ENCODE measurements at regions not wholly inside any gene's neighbourhood (a gene's known extent, or its start where the extent isn't known, plus 50 kb on each side); places are given as distances from the start of the nearest gene placed in this dataset.

DNA sequence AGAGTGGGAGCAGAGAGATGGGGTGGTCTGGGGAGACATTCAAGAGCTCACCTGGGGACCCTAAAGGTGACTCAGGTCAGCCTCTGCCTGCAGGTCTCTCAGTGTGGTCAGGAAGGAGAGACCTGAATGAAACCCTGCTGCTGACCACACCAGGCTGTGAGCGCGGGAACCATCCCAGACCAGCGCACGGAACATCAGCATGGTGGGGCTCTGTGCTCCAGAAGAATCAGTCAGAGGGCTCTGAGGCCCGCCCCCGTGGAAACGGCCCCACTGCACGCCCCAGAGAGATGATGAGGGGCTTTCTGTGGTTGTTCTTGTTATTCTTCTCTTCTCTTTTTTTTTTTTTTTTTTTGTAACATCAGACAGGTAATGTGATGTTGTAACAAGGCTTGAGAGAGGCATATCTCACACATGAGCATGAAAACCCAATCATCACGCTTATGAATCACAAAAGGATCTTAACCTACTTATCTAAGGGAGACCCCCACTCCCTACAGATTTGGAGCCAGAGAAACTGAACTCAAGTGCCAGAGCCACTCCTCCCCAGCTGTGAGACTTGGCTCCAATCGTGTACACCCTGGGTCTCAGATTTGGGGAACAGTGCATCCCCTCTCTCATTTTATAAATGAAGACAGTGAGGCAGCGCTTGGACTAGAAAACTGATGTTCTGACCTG is 302.2 kb downstream of the EIPR1 start:
- Histone ChIP-seq H3K36me3 (ENCODE audit: insufficient read depth, low read length) (no peaks in the 10 kb centered on the region), H3K4me1 (ENCODE audit: insufficient read depth, low read length) (no peaks in the 10 kb centered on the region), H3K27me3 (ENCODE audit: control insufficient read depth in 1 of 2, insufficient read depth in 2 of 2, low read length in 2 of 2) (no peaks in the 10 kb centered on the region), H3K27ac (ENCODE audit: low read depth, low read length) (no peak overlapping the region), H3K9ac (ENCODE audit: low read length) (no peak overlapping the region), H3K9me3 (ENCODE audit: low read length) (no peaks in the 10 kb centered on the region), H3K4me3 (ENCODE audit: low read depth in 1 of 2, low read length in 2 of 2) (no peak overlapping the region)

DNA sequence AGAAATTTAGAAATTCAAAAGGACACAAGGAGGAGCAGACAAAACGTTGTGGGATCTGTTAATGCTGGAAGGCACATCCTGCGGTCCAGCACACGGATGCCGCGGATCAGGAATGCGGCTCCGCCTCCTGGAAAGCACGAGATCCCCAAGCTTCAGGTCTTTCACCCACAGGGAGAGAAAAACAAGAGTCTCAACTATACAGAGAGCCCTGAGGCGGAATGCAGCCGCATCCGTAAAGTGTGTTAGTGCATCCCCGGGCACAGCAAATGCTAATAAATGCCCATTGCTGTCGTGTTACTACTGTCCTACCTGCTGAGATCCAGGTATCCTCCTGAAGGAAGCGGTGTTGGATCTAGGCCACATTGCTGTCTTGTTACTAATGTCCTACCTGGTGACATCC is 303.9 kb downstream of the EIPR1 start:
- H3K27ac ChIP-seq (ENCODE audit: low read depth, low read length), result no peak overlapping the region
- H3K9ac ChIP-seq (ENCODE audit: low read length), result no peak overlapping the region
- H3K27me3 ChIP-seq (ENCODE audit: control insufficient read depth in 1 of 2, insufficient read depth in 2 of 2, low read length in 2 of 2), result no peaks in the 10 kb centered on the region
- no peaks in the 10 kb centered on the region for H3K36me3 ChIP-seq (ENCODE audit: insufficient read depth, low read length)
- no peak overlapping the region for H3K4me3 ChIP-seq (ENCODE audit: low read depth in 1 of 2, low read length in 2 of 2)
- no peaks in the 10 kb centered on the region for H3K4me1 ChIP-seq (ENCODE audit: insufficient read depth, low read length)
- H3K9me3 ChIP-seq (ENCODE audit: low read length), result no peaks in the 10 kb centered on the region

DNA sequence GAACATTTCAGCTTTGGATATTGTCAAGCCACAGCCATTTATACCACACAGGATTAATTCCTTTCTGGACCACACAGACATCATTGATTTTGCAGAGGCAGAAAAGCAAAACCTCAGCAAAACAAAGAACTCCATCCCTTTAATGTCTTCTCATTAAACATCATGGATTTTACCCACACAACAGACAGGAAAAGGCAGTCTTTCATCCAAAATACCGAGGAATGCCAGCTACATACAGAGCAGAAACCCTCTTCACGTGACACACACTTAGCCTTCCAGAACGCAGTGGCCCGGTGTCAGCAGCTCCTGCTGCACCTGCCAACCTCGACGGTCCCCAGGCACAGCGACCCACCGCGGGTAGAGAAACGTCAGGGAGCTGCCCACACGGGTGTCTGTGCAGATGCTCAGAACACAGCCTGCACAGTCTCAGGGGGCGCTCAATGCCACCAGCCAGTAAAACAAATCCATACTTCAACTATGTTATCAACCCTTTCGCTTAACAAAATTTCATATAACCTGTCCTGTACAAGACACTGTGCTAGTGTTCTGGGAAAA is 304.5 kb downstream of the EIPR1 start:
- H3K36me3 ChIP-seq (ENCODE audit: insufficient read depth, low read length), result no peaks in the 10 kb centered on the region

GRCh38 chr2:3071685-3072263 is 305.8 kb downstream of the EIPR1 start:
- Histone ChIP-seq H3K9ac (ENCODE audit: low read length) (no peak overlapping the region), H3K4me3 (ENCODE audit: low read depth in 1 of 2, low read length in 2 of 2) (no peak overlapping the region), H3K27me3 (ENCODE audit: control insufficient read depth in 1 of 2, insufficient read depth in 2 of 2, low read length in 2 of 2) (no peaks in the 10 kb centered on the region), H3K4me1 (ENCODE audit: insufficient read depth, low read length) (no peaks in the 10 kb centered on the region), H3K9me3 (ENCODE audit: low read length) (no peaks in the 10 kb centered on the region), H3K27ac (ENCODE audit: low read depth, low read length) (no peak overlapping the region), H3K36me3 (ENCODE audit: insufficient read depth, low read length) (no peaks in the 10 kb centered on the region)

More for the DNA sequence above, 304.5 kb downstream of the EIPR1 start:
- H3K4me1 ChIP-seq (ENCODE audit: insufficient read depth, low read length), result no peaks in the 10 kb centered on the region
- no peaks in the 10 kb centered on the region for H3K9me3 ChIP-seq (ENCODE audit: low read length)
- no peaks in the 10 kb centered on the region for H3K27me3 ChIP-seq (ENCODE audit: control insufficient read depth in 1 of 2, insufficient read depth in 2 of 2, low read length in 2 of 2)
- H3K9ac ChIP-seq (ENCODE audit: low read length), result no peak overlapping the region
- H3K4me3 ChIP-seq (ENCODE audit: low read depth in 1 of 2, low read length in 2 of 2), result no peak overlapping the region
- no peak overlapping the region for H3K27ac ChIP-seq (ENCODE audit: low read depth, low read length)

DNA sequence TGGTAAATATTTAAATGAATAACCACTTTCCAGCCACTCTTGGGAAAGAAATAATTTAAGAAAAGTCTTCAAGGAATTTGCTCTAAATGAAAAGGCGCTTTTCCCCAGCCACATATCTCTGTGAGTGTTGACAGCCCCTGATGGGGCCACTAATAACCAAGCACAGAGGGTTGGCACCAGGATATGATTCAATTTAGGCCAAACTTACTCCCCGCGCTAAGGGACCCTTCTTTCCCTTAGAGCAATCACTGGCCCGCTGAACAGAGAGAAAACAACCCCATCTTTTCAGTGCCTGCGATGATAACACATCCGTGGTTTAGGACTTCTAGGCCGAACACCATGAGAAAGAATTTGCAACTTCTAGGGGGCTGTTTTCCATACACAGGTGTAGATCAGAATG is 310.8 kb downstream of the EIPR1 start:
- Histone ChIP-seq H3K27ac (ENCODE audit: low read depth, low read length) (no peak overlapping the region), H3K9me3 (ENCODE audit: low read length) (no peaks in the 10 kb centered on the region), H3K4me3 (ENCODE audit: low read depth in 1 of 2, low read length in 2 of 2) (no peak overlapping the region), H3K36me3 (ENCODE audit: insufficient read depth, low read length) (no peaks in the 10 kb centered on the region), H3K4me1 (ENCODE audit: insufficient read depth, low read length) (no peaks in the 10 kb centered on the region), H3K9ac (ENCODE audit: low read length) (no peak overlapping the region), H3K27me3 (ENCODE audit: control insufficient read depth in 1 of 2, insufficient read depth in 2 of 2, low read length in 2 of 2) (no peaks in the 10 kb centered on the region)

GRCh38 chr2:3065928-3066327 is 311.7 kb downstream of the EIPR1 start:
- H3K36me3 ChIP-seq (ENCODE audit: insufficient read depth, low read length), result no peaks in the 10 kb centered on the region

GRCh38 chr2:3062476-3063260 is 314.9 kb downstream of the EIPR1 start:
- Histone ChIP-seq H3K27me3 (ENCODE audit: control insufficient read depth in 1 of 2, insufficient read depth in 2 of 2, low read length in 2 of 2) (no peaks in the 10 kb centered on the region), H3K4me3 (ENCODE audit: low read depth in 1 of 2, low read length in 2 of 2) (no peak overlapping the region), H3K4me1 (ENCODE audit: insufficient read depth, low read length) (no peaks in the 10 kb centered on the region), H3K9me3 (ENCODE audit: low read length) (no peaks in the 10 kb centered on the region), H3K9ac (ENCODE audit: low read length) (no peak overlapping the region), H3K36me3 (ENCODE audit: insufficient read depth, low read length) (no peaks in the 10 kb centered on the region), H3K27ac (ENCODE audit: low read depth, low read length) (no peak overlapping the region)

More at GRCh38 chr2:3065928-3066327, 311.7 kb downstream of the EIPR1 start:
- H3K27me3 ChIP-seq (ENCODE audit: control insufficient read depth in 1 of 2, insufficient read depth in 2 of 2, low read length in 2 of 2), result no peaks in the 10 kb centered on the region
- no peaks in the 10 kb centered on the region for H3K4me1 ChIP-seq (ENCODE audit: insufficient read depth, low read length)
- no peaks in the 10 kb centered on the region for H3K9me3 ChIP-seq (ENCODE audit: low read length)
- no peak overlapping the region for H3K4me3 ChIP-seq (ENCODE audit: low read depth in 1 of 2, low read length in 2 of 2)
- H3K27ac ChIP-seq (ENCODE audit: low read depth, low read length), result no peak overlapping the region
- no peak overlapping the region for H3K9ac ChIP-seq (ENCODE audit: low read length)

DNA sequence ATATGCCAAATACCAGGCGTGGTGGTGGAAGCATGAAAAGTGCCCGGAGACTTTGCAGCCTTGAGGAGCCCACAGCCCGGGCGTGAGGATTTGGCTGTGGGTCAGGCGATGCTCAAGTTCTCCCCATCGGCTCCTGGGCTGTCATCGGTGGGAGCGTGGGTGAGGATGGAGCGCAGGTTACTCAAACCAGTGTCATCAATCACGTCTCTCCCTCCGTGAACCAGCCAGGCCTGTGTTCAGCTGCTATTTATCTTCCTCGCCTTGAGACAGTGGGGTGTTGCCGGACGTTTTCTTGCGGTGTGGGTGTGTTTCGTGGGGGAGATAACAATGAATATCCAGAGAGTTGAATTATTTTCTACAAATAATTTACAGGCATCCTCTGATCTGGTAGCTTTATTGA is 317.6 kb downstream of the EIPR1 start:
- no peak overlapping the region for H3K4me3 ChIP-seq (ENCODE audit: low read depth in 1 of 2, low read length in 2 of 2)
- no peaks in the 10 kb centered on the region for H3K9me3 ChIP-seq (ENCODE audit: low read length)
- H3K27me3 ChIP-seq (ENCODE audit: control insufficient read depth in 1 of 2, insufficient read depth in 2 of 2, low read length in 2 of 2), result no peaks in the 10 kb centered on the region
- H3K27ac ChIP-seq (ENCODE audit: low read depth, low read length), result no peak overlapping the region
- no peaks in the 10 kb centered on the region for H3K36me3 ChIP-seq (ENCODE audit: insufficient read depth, low read length)
- H3K4me1 ChIP-seq (ENCODE audit: insufficient read depth, low read length), result no peaks in the 10 kb centered on the region
- H3K9ac ChIP-seq (ENCODE audit: low read length), result no peak overlapping the region

GRCh38 chr2:3059141-3059925 is 318.3 kb downstream of the EIPR1 start:
- Histone ChIP-seq H3K9ac (ENCODE audit: low read length) (no peak overlapping the region), H3K9me3 (ENCODE audit: low read length) (no peaks in the 10 kb centered on the region), H3K27ac (ENCODE audit: low read depth, low read length) (no peak overlapping the region), H3K4me3 (ENCODE audit: low read depth in 1 of 2, low read length in 2 of 2) (no peak overlapping the region), H3K36me3 (ENCODE audit: insufficient read depth, low read length) (no peaks in the 10 kb centered on the region), H3K27me3 (ENCODE audit: control insufficient read depth in 1 of 2, insufficient read depth in 2 of 2, low read length in 2 of 2) (no peaks in the 10 kb centered on the region), H3K4me1 (ENCODE audit: insufficient read depth, low read length) (no peaks in the 10 kb centered on the region)

- no peak overlapping the region for H3K27ac ChIP-seq (ENCODE audit: low read depth, low read length)
- H3K36me3 ChIP-seq (ENCODE audit: insufficient read depth, low read length), result no peaks in the 10 kb centered on the region
- no peak overlapping the region for H3K4me3 ChIP-seq (ENCODE audit: low read depth in 1 of 2, low read length in 2 of 2)
Observed at GRCh38 chr2:3054066-3054465, 323.6 kb downstream of the EIPR1 start.

DNA sequence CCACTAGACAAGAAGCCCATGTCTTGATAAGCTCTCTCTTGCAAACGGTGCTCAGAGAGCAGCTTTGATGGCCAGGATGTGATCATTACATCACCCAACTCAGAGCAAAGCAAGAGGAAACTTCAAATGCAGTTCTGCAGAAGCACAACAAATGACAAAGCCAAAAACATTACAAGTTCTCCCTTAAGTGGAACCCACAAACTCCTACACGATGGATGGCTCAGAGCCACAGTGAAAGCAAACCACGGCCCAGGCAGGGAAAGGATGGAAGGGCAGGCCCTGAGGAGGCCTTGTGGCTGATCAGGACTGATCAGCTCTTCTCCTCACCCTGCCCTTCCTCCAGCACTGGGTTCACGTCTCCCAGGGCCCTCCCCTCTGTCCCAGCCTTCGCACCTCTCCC is 326.4 kb downstream of the EIPR1 start:
- H3K27ac ChIP-seq (ENCODE audit: low read depth, low read length), result no peak overlapping the region

More at GRCh38 chr2:3054066-3054465, 323.6 kb downstream of the EIPR1 start:
- no peaks in the 10 kb centered on the region for H3K9me3 ChIP-seq (ENCODE audit: low read length)
- no peaks in the 10 kb centered on the region for H3K27me3 ChIP-seq (ENCODE audit: control insufficient read depth in 1 of 2, insufficient read depth in 2 of 2, low read length in 2 of 2)
- no peak overlapping the region for H3K9ac ChIP-seq (ENCODE audit: low read length)
- H3K4me1 ChIP-seq (ENCODE audit: insufficient read depth, low read length), result no peaks in the 10 kb centered on the region

More for the DNA sequence above, 326.4 kb downstream of the EIPR1 start:
- Histone ChIP-seq H3K9me3 (ENCODE audit: low read length) (no peaks in the 10 kb centered on the region), H3K27me3 (ENCODE audit: control insufficient read depth in 1 of 2, insufficient read depth in 2 of 2, low read length in 2 of 2) (no peaks in the 10 kb centered on the region), H3K4me3 (ENCODE audit: low read depth in 1 of 2, low read length in 2 of 2) (no peak overlapping the region), H3K9ac (ENCODE audit: low read length) (no peak overlapping the region), H3K36me3 (ENCODE audit: insufficient read depth, low read length) (no peaks in the 10 kb centered on the region), H3K4me1 (ENCODE audit: insufficient read depth, low read length) (no peaks in the 10 kb centered on the region)

All from muscle layer of colon (tissue), 2 donors.